Heart right ventricle (tissue), 16 donors: ENCODE measurements at regions not wholly inside any gene's neighbourhood (a gene's known extent, or its start where the extent isn't known, plus 50 kb on each side); places are given as distances from the start of the nearest gene placed in this dataset.

Experiments used
- ATAC-seq, 8 donors: fragments of 200-7000 bp; cut with Tn5 transposase; one replicate each; pipeline ENCODE4 v1.9.1; 2020; ENCODE audit warnings: mild to moderate bottlenecking in 8 of 8, moderate library complexity in 8 of 8, moderate number of reproducible peaks in 1 of 8
- DNase-seq, 2 donors: peaks; one replicate each; pipeline ENCODE4 v3.0.0-alpha.2; 2020
- H3K27ac ChIP-seq, 10 donors: fragments of 200-600 bp; sonication (generic) in 2 of 10; one replicate each; pipeline versions ENCODE4 v1.5.0 to v1.8.0; 2020 to 2022; ENCODE audit warnings: mild to moderate bottlenecking in 3 of 10
- H3K27me3 ChIP-seq, 7 donors: fragments of 200-600 bp; one replicate each; pipeline ENCODE4 v1.8.0; 2021 to 2022; ENCODE audit warnings: mild to moderate bottlenecking in 2 of 7
- H3K36me3 ChIP-seq, 9 donors: fragments of 200-600 bp; sonication (generic) in 1 of 9; one replicate each; pipeline versions ENCODE4 v1.5.0 to v1.8.0; 2020 to 2022; ENCODE audit warnings: mild to moderate bottlenecking in 2 of 9
- H3K4me1 ChIP-seq, 9 donors: fragments of 200-600 bp; sonication (generic) in 1 of 9; one replicate each; pipeline versions ENCODE4 v1.5.0 to v1.8.0; 2020 to 2022; ENCODE audit warnings: mild to moderate bottlenecking in 4 of 9
- H3K4me3 ChIP-seq, 10 donors: fragments of 200-600 bp; sonication (generic) in 2 of 10; one replicate each; pipeline versions ENCODE4 v1.5.0 to v1.8.0; 2020 to 2022; ENCODE audit warnings: mild to moderate bottlenecking in 7 of 10, moderate library complexity in 2 of 10
- H3K9me3 ChIP-seq, 11 donors: fragments of 200-600 bp in 10 of 11; sonication (generic) in 2 of 11; one replicate each; pipeline versions ENCODE4 v1.5.0 to v1.8.0; 2013 to 2022; ENCODE audit warnings: mild to moderate bottlenecking in 2 of 11, control low read depth in 1 of 11, moderate library complexity in 1 of 11
- CTCF ChIP-seq, 9 donors: fragments of 200-600 bp; sonication (generic) in 2 of 9; IDR thresholded peaks; one replicate each; pipeline versions ENCODE4 v1.5.0 to v1.8.0; 2021 to 2022; ENCODE audit warnings: antibody characterized with exemption in 9 of 9, mild to moderate bottlenecking in 5 of 9, moderate library complexity in 1 of 9
- WGBS, 2 donors: extraction: QIAGEN DNeasy Blood & Tissue Kit; methylation state at CpG; one replicate each; pipeline ENCODE4 v1.1.7; 2013; ENCODE audit warnings: inconsistent platforms in 1 of 2; 5-methylcytosine and 5-hydroxymethylcytosine counted together
- intact Hi-C, 10 donors: fragments of 100-400 bp; cut with DNase I; formaldehyde crosslinking; loops; one replicate each; pipeline versions ENCODE4 v1.11.1 to v1.14.2; 2022
- donor health status: Arrhythmogenic right ventricular cardiomyopathy.
- donor health status: ischemic (EF 13 %, LVEDD 7.1; RV severe dilation, severe dysfunction).
- donor health status: healthy with polysubstance abuse.
- donor health status: DM: no; HTN: yes; CAD: no.
- donor health status: DM: no; HTN: no; CAD: no.
- donor health status: ischemic (EF 25% LVEDD 6.9; RV normal size, moderate dysfunction).
- donor health status: ischemic (EF 25% LVEDD 5.7; RV mildly dilated, moderate dysfunction).
- donor health status: healthy.
- donor health status: DM: yes; HTN: yes; CAD: no.
- donor health status: Ischemic cardiomyopathy.
- donor health status: ischemic (EF 35%, LVEDD 5.7; RV mildly dilated, moderate dysfunction).
- donor health status: nonischemic (EF 11% LVEDD 7.7; RV severe dilation, severe dysfunction).
- donor health status: DM: yes; HTN: yes; CAD: no.
- donor health status: PGD.
- donor health status: ischemic (EF 29% LVEDD 5.4; RV normal size, mild dysfunction).
- donor health status: nonischemic (EF 23%, LVEDD 6.1; RV moderate dilation, normal function).

- Histone ChIP-seq H3K27me3 (no peaks in the 10 kb centered on the region), H3K36me3 (no peaks in the 10 kb centered on the region), H3K4me1 (no peaks in the 10 kb centered on the region), H3K27ac (no peak overlapping the region), H3K4me3 (no peak overlapping the region), H3K9me3 (peaks cover 0 to 6% (median 0%) of the 10 kb centered on the region in 11 donors)
- intact Hi-C loops = no loop called here
- DNase-seq (no peak), ATAC-seq (no peak)
- 76 to 92% methylated on average over 2 of the region's 2 CpGs for WGBS, 2 donors
- no peak for TF ChIP-seq CTCF (IDR thresholded peaks at IDR 0.05)
These were observed 228.1 kb upstream of the CNTN1 start for GRCh38 chr12:40464121-40464520.

GRCh38 chr12:40469736-40470135 lies 222.5 kb upstream of the CNTN1 start:
- Histone ChIP-seq H3K9me3 (no peaks in the 10 kb centered on the region), H3K36me3 (no peaks in the 10 kb centered on the region), H3K27me3 (no peaks in the 10 kb centered on the region), H3K4me3 (no peak overlapping the region), H3K4me1 (no peaks in the 10 kb centered on the region), H3K27ac (no peak overlapping the region)
- 32 to 39% methylated on average over 6 of the region's 6 CpGs for WGBS, 2 donors
- no peak for TF ChIP-seq CTCF (IDR thresholded peaks at IDR 0.05)
- no peak for DNase-seq
- intact Hi-C loops = no loop called here
- ATAC-seq = no peak

GRCh38 chr12:40473962-40474361 lies 218.3 kb upstream of the CNTN1 start:
- no peak overlapping the region for H3K27ac ChIP-seq
- no peak for DNase-seq
- no peaks in the 10 kb centered on the region for H3K36me3 ChIP-seq
- intact Hi-C loops = no loop called here
- H3K4me1 ChIP-seq = no peaks in the 10 kb centered on the region
- no peak overlapping the region for H3K4me3 ChIP-seq
- WGBS, 2 donors = 49 to 55% methylated on average over 5 of the region's 5 CpGs
- H3K27me3 ChIP-seq = no peaks in the 10 kb centered on the region
- TF ChIP-seq CTCF (IDR thresholded peaks at IDR 0.05) = no peak
- H3K9me3 ChIP-seq = peaks cover 0 to 1% (median 0%) of the 10 kb centered on the region in 11 donors
- no peak for ATAC-seq

- H3K27ac ChIP-seq = no peak overlapping the region
- ATAC-seq (no peak), DNase-seq (no peak)
- intact Hi-C loops = no loop called here
- no peak for TF ChIP-seq CTCF (IDR thresholded peaks at IDR 0.05)
- no peaks in the 10 kb centered on the region for H3K27me3 ChIP-seq
- 66 to 70% methylated on average over 1 of the region's 1 CpG for WGBS, 2 donors
- H3K36me3 ChIP-seq = no peaks in the 10 kb centered on the region
- H3K9me3 ChIP-seq = peaks cover 0 to 8% (median 0%) of the 10 kb centered on the region in 11 donors
- no peaks in the 10 kb centered on the region for H3K4me1 ChIP-seq
- H3K4me3 ChIP-seq = no peak overlapping the region
These were observed 217.6 kb upstream of the CNTN1 start for GRCh38 chr12:40474630-40475029.

- no peaks in the 10 kb centered on the region for H3K9me3 ChIP-seq
- no peak for ATAC-seq
- H3K27ac ChIP-seq = no peak overlapping the region
- intact Hi-C loops = no loop called here
- no peaks in the 10 kb centered on the region for H3K36me3 ChIP-seq
- DNase-seq = no peak
- WGBS, 2 donors = 79 to 85% methylated on average over 3 of the region's 3 CpGs
- H3K4me1 ChIP-seq = no peaks in the 10 kb centered on the region
- no peaks in the 10 kb centered on the region for H3K27me3 ChIP-seq
- no peak overlapping the region for H3K4me3 ChIP-seq
- no peak for TF ChIP-seq CTCF (IDR thresholded peaks at IDR 0.05)
These were observed 192.4 kb upstream of the CNTN1 start for GRCh38 chr12:40499856-40500255.
